ENCODE measurements at regions not wholly inside any gene's neighbourhood (a gene's known extent, or its start where the extent isn't known, plus 50 kb on each side); places are given as distances from the start of the nearest gene placed in this dataset.

- H3K4me3 ChIP-seq (ENCODE audit: control insufficient read depth in 1 of 7, extremely low read depth in 1 of 7, insufficient read depth in 4 of 7, low read depth in 2 of 7, low read length in 6 of 7) = no peak overlapping the region
- ChIA-PET POLR2A (no interaction called here), CTCF (no interaction called here)
- no peaks in the 10 kb centered on the region for H3K4me1 ChIP-seq (ENCODE audit: control extremely low read depth in 1 of 4, control insufficient read depth in 4 of 4, insufficient read depth in 4 of 4, low read length in 3 of 4)
- H3K27me3 ChIP-seq (replicated peaks in 2 of 5; ENCODE audit: control insufficient read depth in 4 of 5, insufficient read depth in 5 of 5, low read length in 4 of 5) = no peaks in the 10 kb centered on the region
- WGBS (ENCODE audit: insufficient coverage) = no CpG with 5 or more reads among the region's 2 CpGs
- no peaks in the 10 kb centered on the region for H3K36me3 ChIP-seq (ENCODE audit: control insufficient read depth in 4 of 4, insufficient read depth in 4 of 4, low read length in 3 of 4)
- no peak for DNase-seq
- peaks cover 0 to 5% (median 0%) of the 10 kb centered on the region in 5 experiments for H3K9me3 ChIP-seq (ENCODE audit: control extremely low read depth in 1 of 5, control insufficient read depth in 4 of 5, insufficient read depth in 2 of 5, low read depth in 1 of 5, low read length in 4 of 5)
- no peak overlapping the region for H3K27ac ChIP-seq (ENCODE audit: insufficient read depth in 1 of 2, low read depth in 1 of 2, low read length in 2 of 2, poor library complexity in 1 of 2, severe bottlenecking in 2 of 2)
Observed at GRCh38 chr1:191866155-191866554, 292.1 kb upstream of the RGS18 start.

GRCh38 chr1:191869790-191870312 lies 288.4 kb upstream of the RGS18 start:
- WGBS (ENCODE audit: insufficient coverage) = 89% methylated on average over 2 of the region's 3 CpGs
- POLR2A ChIA-PET = no interaction called here
- no peak overlapping the region for H3K4me3 ChIP-seq (ENCODE audit: control insufficient read depth in 1 of 7, extremely low read depth in 1 of 7, insufficient read depth in 4 of 7, low read depth in 2 of 7, low read length in 6 of 7)
- CTCF ChIA-PET = no interaction called here
- H3K4me1 ChIP-seq (ENCODE audit: control extremely low read depth in 1 of 4, control insufficient read depth in 4 of 4, insufficient read depth in 4 of 4, low read length in 3 of 4) = no peaks in the 10 kb centered on the region
- no peak for DNase-seq
- H3K9me3 ChIP-seq (ENCODE audit: control extremely low read depth in 1 of 5, control insufficient read depth in 4 of 5, insufficient read depth in 2 of 5, low read depth in 1 of 5, low read length in 4 of 5) = no peaks in the 10 kb centered on the region
- H3K36me3 ChIP-seq (ENCODE audit: control insufficient read depth in 4 of 4, insufficient read depth in 4 of 4, low read length in 3 of 4) = no peaks in the 10 kb centered on the region
- H3K27ac ChIP-seq (ENCODE audit: insufficient read depth in 1 of 2, low read depth in 1 of 2, low read length in 2 of 2, poor library complexity in 1 of 2, severe bottlenecking in 2 of 2) = no peak overlapping the region
- no peaks in the 10 kb centered on the region for H3K27me3 ChIP-seq (replicated peaks in 2 of 5; ENCODE audit: control insufficient read depth in 4 of 5, insufficient read depth in 5 of 5, low read length in 4 of 5)

DNA sequence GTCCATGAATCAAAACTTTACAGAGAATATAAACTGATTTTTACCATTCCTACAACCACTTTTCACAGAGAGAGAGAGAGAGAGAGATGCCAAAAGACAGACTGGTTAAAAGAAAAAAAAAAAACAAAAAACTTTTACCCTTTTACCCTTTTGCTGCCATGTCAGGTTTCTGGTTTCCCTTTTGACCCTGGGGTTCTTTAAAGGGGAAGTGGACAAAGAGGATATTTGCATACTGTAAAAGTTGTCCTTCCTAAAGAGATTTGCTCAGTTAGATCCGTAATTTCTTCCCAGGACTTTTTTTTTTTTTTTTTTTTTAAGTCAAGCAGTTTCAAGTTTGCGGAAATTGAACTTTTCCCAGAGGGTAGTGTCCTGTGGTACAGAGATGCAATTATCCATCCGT lies 287.8 kb upstream of the RGS18 start:
- ChIA-PET CTCF (no interaction called here), POLR2A (no interaction called here)
- no peaks in the 10 kb centered on the region for H3K4me1 ChIP-seq (ENCODE audit: control extremely low read depth in 1 of 4, control insufficient read depth in 4 of 4, insufficient read depth in 4 of 4, low read length in 3 of 4)
- WGBS (ENCODE audit: insufficient coverage) = 100% methylated on average over 2 of the region's 3 CpGs
- no peak overlapping the region for H3K27ac ChIP-seq (ENCODE audit: insufficient read depth in 1 of 2, low read depth in 1 of 2, low read length in 2 of 2, poor library complexity in 1 of 2, severe bottlenecking in 2 of 2)
- no peak for DNase-seq
- no peaks in the 10 kb centered on the region for H3K27me3 ChIP-seq (replicated peaks in 2 of 5; ENCODE audit: control insufficient read depth in 4 of 5, insufficient read depth in 5 of 5, low read length in 4 of 5)
- no peaks in the 10 kb centered on the region for H3K9me3 ChIP-seq (ENCODE audit: control extremely low read depth in 1 of 5, control insufficient read depth in 4 of 5, insufficient read depth in 2 of 5, low read depth in 1 of 5, low read length in 4 of 5)
- H3K36me3 ChIP-seq (ENCODE audit: control insufficient read depth in 4 of 4, insufficient read depth in 4 of 4, low read length in 3 of 4) = no peaks in the 10 kb centered on the region
- no peak overlapping the region for H3K4me3 ChIP-seq (ENCODE audit: control insufficient read depth in 1 of 7, extremely low read depth in 1 of 7, insufficient read depth in 4 of 7, low read depth in 2 of 7, low read length in 6 of 7)

DNA sequence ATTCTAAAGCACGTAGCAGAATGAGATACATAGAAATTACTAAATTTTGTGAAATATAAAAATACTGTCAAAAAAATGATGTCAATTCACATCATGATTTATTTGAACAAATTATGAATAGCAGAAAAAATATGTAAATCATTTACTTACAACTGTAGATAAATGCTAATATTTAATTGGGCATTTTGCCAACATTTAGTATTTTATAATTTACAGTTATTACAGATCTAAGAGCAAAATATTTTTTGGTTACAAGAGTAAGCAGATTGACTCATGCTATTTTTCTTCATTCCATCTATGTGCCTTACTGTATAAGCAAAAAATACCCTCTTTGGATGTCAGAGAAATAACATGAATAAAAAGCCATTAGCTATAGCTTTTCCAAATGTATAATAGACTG lies 282.3 kb upstream of the RGS18 start:
- POLR2A ChIA-PET = no interaction called here
- CTCF ChIA-PET = no interaction called here
- Histone ChIP-seq H3K4me3 (ENCODE audit: control insufficient read depth in 1 of 7, extremely low read depth in 1 of 7, insufficient read depth in 4 of 7, low read depth in 2 of 7, low read length in 6 of 7) (no peak overlapping the region), H3K27ac (ENCODE audit: insufficient read depth in 1 of 2, low read depth in 1 of 2, low read length in 2 of 2, poor library complexity in 1 of 2, severe bottlenecking in 2 of 2) (no peak overlapping the region), H3K9me3 (ENCODE audit: control extremely low read depth in 1 of 5, control insufficient read depth in 4 of 5, insufficient read depth in 2 of 5, low read depth in 1 of 5, low read length in 4 of 5) (no peaks in the 10 kb centered on the region), H3K4me1 (ENCODE audit: control extremely low read depth in 1 of 4, control insufficient read depth in 4 of 4, insufficient read depth in 4 of 4, low read length in 3 of 4) (no peaks in the 10 kb centered on the region), H3K36me3 (ENCODE audit: control insufficient read depth in 4 of 4, insufficient read depth in 4 of 4, low read length in 3 of 4) (no peaks in the 10 kb centered on the region), H3K27me3 (replicated peaks in 2 of 5; ENCODE audit: control insufficient read depth in 4 of 5, insufficient read depth in 5 of 5, low read length in 4 of 5) (no peaks in the 10 kb centered on the region)
- DNase-seq = no peak
- WGBS (ENCODE audit: insufficient coverage) = no CpG with 5 or more reads among the region's 1 CpG

DNA sequence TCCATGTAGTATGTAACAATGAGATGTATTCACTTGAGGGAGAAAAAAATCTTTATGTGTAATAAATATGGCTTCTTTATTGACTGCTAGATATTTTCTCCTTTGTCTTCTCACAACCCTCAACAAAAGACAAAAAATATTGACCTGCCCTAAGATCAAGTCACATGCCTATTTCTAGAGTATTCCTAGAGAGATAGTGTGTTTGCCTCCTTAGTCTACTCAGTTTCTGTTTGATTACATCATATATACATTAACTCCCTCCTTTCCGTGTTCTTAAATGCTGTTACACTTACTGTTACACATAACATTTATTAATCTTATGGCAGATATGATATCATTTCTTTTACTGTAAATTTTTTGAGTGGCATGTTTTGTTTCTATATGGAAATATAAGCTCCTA lies 281.6 kb upstream of the RGS18 start:
- CTCF ChIA-PET = no interaction called here
- DNase-seq = no peak
- H3K36me3 ChIP-seq (ENCODE audit: control insufficient read depth in 4 of 4, insufficient read depth in 4 of 4, low read length in 3 of 4) = no peaks in the 10 kb centered on the region
- H3K9me3 ChIP-seq (ENCODE audit: control extremely low read depth in 1 of 5, control insufficient read depth in 4 of 5, insufficient read depth in 2 of 5, low read depth in 1 of 5, low read length in 4 of 5) = no peaks in the 10 kb centered on the region
- H3K27me3 ChIP-seq (replicated peaks in 2 of 5; ENCODE audit: control insufficient read depth in 4 of 5, insufficient read depth in 5 of 5, low read length in 4 of 5) = no peaks in the 10 kb centered on the region
- POLR2A ChIA-PET = no interaction called here
- WGBS (ENCODE audit: insufficient coverage) = no CpG with 5 or more reads among the region's 1 CpG
- H3K4me1 ChIP-seq (ENCODE audit: control extremely low read depth in 1 of 4, control insufficient read depth in 4 of 4, insufficient read depth in 4 of 4, low read length in 3 of 4) = no peaks in the 10 kb centered on the region
- no peak overlapping the region for H3K4me3 ChIP-seq (ENCODE audit: control insufficient read depth in 1 of 7, extremely low read depth in 1 of 7, insufficient read depth in 4 of 7, low read depth in 2 of 7, low read length in 6 of 7)
- H3K27ac ChIP-seq (ENCODE audit: insufficient read depth in 1 of 2, low read depth in 1 of 2, low read length in 2 of 2, poor library complexity in 1 of 2, severe bottlenecking in 2 of 2) = no peak overlapping the region

- POLR2A ChIA-PET = no interaction called here
- H3K4me3 ChIP-seq (ENCODE audit: control insufficient read depth in 1 of 7, extremely low read depth in 1 of 7, insufficient read depth in 4 of 7, low read depth in 2 of 7, low read length in 6 of 7) = no peak overlapping the region
- no CpG with 5 or more reads among the region's 1 CpG for WGBS (ENCODE audit: insufficient coverage)
- peak in 1 of 3 donors; percentile 3 for DNase-seq
- peaks cover 0 to 5% (median 0%) of the 10 kb centered on the region in 4 experiments for H3K4me1 ChIP-seq (ENCODE audit: control extremely low read depth in 1 of 4, control insufficient read depth in 4 of 4, insufficient read depth in 4 of 4, low read length in 3 of 4)
- peaks cover 0 to 2% (median 0%) of the 10 kb centered on the region in 4 experiments for H3K36me3 ChIP-seq (ENCODE audit: control insufficient read depth in 4 of 4, insufficient read depth in 4 of 4, low read length in 3 of 4)
- no peak overlapping the region for H3K27ac ChIP-seq (ENCODE audit: insufficient read depth in 1 of 2, low read depth in 1 of 2, low read length in 2 of 2, poor library complexity in 1 of 2, severe bottlenecking in 2 of 2)
- H3K9me3 ChIP-seq (ENCODE audit: control extremely low read depth in 1 of 5, control insufficient read depth in 4 of 5, insufficient read depth in 2 of 5, low read depth in 1 of 5, low read length in 4 of 5) = no peaks in the 10 kb centered on the region
- no peaks in the 10 kb centered on the region for H3K27me3 ChIP-seq (replicated peaks in 2 of 5; ENCODE audit: control insufficient read depth in 4 of 5, insufficient read depth in 5 of 5, low read length in 4 of 5)
- CTCF ChIA-PET = no interaction called here
Observed at GRCh38 chr1:191882870-191883269, 275.4 kb upstream of the RGS18 start.

- peaks cover 0 to 2% (median 0%) of the 10 kb centered on the region in 4 experiments for H3K36me3 ChIP-seq (ENCODE audit: control insufficient read depth in 4 of 4, insufficient read depth in 4 of 4, low read length in 3 of 4)
- no peak overlapping the region for H3K27ac ChIP-seq (ENCODE audit: insufficient read depth in 1 of 2, low read depth in 1 of 2, low read length in 2 of 2, poor library complexity in 1 of 2, severe bottlenecking in 2 of 2)
- POLR2A ChIA-PET = no interaction called here
- DNase-seq = no peak
- H3K4me1 ChIP-seq (ENCODE audit: control extremely low read depth in 1 of 4, control insufficient read depth in 4 of 4, insufficient read depth in 4 of 4, low read length in 3 of 4) = peaks cover 0 to 5% (median 1%) of the 10 kb centered on the region in 4 experiments
- H3K27me3 ChIP-seq (replicated peaks in 2 of 5; ENCODE audit: control insufficient read depth in 4 of 5, insufficient read depth in 5 of 5, low read length in 4 of 5) = no peaks in the 10 kb centered on the region
- H3K9me3 ChIP-seq (ENCODE audit: control extremely low read depth in 1 of 5, control insufficient read depth in 4 of 5, insufficient read depth in 2 of 5, low read depth in 1 of 5, low read length in 4 of 5) = peaks cover 0 to 2% (median 0%) of the 10 kb centered on the region in 5 experiments
- no peak overlapping the region for H3K4me3 ChIP-seq (ENCODE audit: control insufficient read depth in 1 of 7, extremely low read depth in 1 of 7, insufficient read depth in 4 of 7, low read depth in 2 of 7, low read length in 6 of 7)
- CTCF ChIA-PET = no interaction called here
Observed at GRCh38 chr1:191886977-191887376, 271.3 kb upstream of the RGS18 start.
